Prostate gland (tissue), 2 donors: ENCODE measurements at regions not wholly inside any gene's neighbourhood (a gene's known extent, or its start where the extent isn't known, plus 50 kb on each side); places are given as distances from the start of the nearest gene placed in this dataset.
"Not testable (repeated sequence)": the region's sequence is repeated elsewhere in the genome, so short reads cannot be mapped to it uniquely, and the experiment has no call there.

ENCODE experiments used
- DNase-seq: peaks from one replicate; pipeline ENCODE4 v3.0.0-alpha.2; 2019; ENCODE audit warnings: low spot score
- H3K27ac ChIP-seq, 2 donors: fragments of 200-600 bp; sonication (generic); 2 replicates each; pipeline ENCODE4 v1.5.1; 2017 to 2019
- H3K27me3 ChIP-seq: fragments of 200-600 bp; sonication (generic); replicated peaks from 2 replicates; pipeline ENCODE4 v1.5.1; 2019; ENCODE audit not compliant: insufficient read depth
- H3K36me3 ChIP-seq, 2 donors: fragments of 200-600 bp; sonication (generic); 1 replicate in 1 of 2; 2 replicates in 1 of 2; pipeline versions ENCODE4 v1.5.1 to v1.8.1; 2017 to 2019
- H3K4me1 ChIP-seq: fragments of 200-600 bp; sonication (generic); replicated peaks from 2 replicates; pipeline ENCODE4 v1.5.1; 2019
- H3K4me3 ChIP-seq, 2 donors: fragments of 200-600 bp; sonication (generic); 2 replicates each; pipeline ENCODE4 v1.5.1; 2017 to 2019
- H3K9me3 ChIP-seq: fragments of 200-600 bp; sonication (generic); 2 replicates; pipeline ENCODE4 v1.5.1; 2017
- POLR2A ChIP-seq: fragments of 450-650 bp; IDR thresholded peaks from one replicate; pipeline ENCODE4 v1.6.1; 2016; ENCODE audit warnings: antibody characterized with exemption, mild to moderate bottlenecking
- POLR2AphosphoS5 ChIP-seq: sonication (generic); formaldehyde crosslinking; IDR thresholded peaks from one replicate; pipeline ENCODE4 v1.6.1; 2017; ENCODE audit warnings: antibody characterized with exemption
- whole genome bisulfite sequencing: methylation state at CpG from one replicate; pipeline ENCODE4 v1.1.5; 2018; 5-methylcytosine and 5-hydroxymethylcytosine counted together
- intact Hi-C: fragments of 100-400 bp; cut with DNase I; formaldehyde crosslinking; loops from one replicate; pipeline ENCODE4 v1.14.2; 2022
- TF ChIP-seq, protein P1 (sequence below), 4 experiments: fragments of 200-600 bp in 2 of 4; fragments of 450-650 bp in 2 of 4; sonication (generic) in 2 of 4; IDR thresholded peaks; 1 replicate in 3 of 4; 2 replicates in 1 of 4; pipeline ENCODE4 v1.5.1; 2016 to 2019; ENCODE audit warnings: antibody characterized with exemption in 4 of 4, mild to moderate bottlenecking in 2 of 4, moderate library complexity in 2 of 4

DNA sequence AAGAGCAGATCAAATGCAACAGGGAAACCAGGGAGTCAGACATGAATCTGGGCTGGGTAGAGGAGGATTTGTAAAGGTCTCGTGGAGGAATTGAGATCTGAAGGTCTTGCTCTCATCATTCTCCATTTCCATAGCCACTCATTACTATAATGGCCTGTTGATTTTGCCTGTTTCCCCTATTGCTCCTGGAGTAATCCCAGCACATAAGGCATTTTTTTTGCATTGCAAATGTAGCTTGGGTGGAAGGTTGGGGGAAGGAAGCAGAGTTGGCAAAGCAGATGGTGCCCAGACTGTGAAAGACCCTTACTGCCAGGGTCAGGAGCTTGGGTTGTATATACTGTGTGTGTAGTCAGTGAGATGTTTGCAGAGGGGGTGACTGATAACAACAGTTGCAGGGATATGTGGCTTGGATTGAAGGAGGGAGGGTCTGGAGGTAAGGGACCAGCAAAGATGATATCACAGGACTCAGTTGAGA, 116.0 kb downstream of the TTC6 start:
- no peaks in the 10 kb centered on the region for H3K36me3 ChIP-seq
- peaks cover 2% of the 10 kb centered on the region for H3K4me1 ChIP-seq
- DNase-seq: no peak
- H3K9me3 ChIP-seq: no peaks in the 10 kb centered on the region
- no peak overlapping the region for H3K4me3 ChIP-seq
- WGBS: 82% methylated on average over 1 of the region's 1 CpG
- intact Hi-C loops: no loop called here
- no peaks in the 10 kb centered on the region for H3K27me3 ChIP-seq
- no peak overlapping the region for H3K27ac ChIP-seq
- TF ChIP-seq POLR2AphosphoS5: no peak
- TF ChIP-seq POLR2A: no peak
- TF ChIP-seq, protein P1, sequence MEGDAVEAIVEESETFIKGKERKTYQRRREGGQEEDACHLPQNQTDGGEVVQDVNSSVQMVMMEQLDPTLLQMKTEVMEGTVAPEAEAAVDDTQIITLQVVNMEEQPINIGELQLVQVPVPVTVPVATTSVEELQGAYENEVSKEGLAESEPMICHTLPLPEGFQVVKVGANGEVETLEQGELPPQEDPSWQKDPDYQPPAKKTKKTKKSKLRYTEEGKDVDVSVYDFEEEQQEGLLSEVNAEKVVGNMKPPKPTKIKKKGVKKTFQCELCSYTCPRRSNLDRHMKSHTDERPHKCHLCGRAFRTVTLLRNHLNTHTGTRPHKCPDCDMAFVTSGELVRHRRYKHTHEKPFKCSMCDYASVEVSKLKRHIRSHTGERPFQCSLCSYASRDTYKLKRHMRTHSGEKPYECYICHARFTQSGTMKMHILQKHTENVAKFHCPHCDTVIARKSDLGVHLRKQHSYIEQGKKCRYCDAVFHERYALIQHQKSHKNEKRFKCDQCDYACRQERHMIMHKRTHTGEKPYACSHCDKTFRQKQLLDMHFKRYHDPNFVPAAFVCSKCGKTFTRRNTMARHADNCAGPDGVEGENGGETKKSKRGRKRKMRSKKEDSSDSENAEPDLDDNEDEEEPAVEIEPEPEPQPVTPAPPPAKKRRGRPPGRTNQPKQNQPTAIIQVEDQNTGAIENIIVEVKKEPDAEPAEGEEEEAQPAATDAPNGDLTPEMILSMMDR (IDR thresholded peaks at IDR 0.05): no peak

DNA sequence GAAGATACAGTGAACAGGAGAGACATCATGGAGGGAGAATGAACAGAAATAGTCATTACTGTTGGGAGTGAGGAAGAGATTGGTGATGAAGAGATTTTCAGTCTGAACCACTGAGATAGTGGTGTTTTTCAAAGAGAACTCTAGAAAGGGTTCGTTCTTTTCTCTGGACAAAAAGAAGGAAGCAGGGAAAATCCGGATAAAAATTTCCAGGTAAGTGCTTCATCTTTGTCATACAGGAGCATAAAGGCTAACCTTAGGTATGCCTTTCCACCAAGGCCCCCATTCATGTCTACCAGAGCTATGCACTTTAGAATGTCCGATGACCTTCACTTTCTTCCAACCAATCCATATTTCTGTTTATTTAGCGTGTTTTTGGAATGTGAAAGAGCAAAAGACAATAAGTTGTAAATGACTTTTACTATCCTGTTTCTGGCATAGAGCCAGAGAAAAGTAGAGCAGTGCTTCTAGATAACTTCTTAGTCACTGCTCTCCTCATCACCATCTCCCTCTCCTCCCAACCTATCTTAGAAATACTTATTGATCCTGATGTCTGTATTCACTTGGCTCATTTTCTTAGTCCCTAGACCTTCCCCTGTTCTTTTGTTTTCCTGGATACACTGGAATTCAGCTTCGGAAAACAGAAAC, 116.5 kb downstream of the TTC6 start:
- H3K9me3 ChIP-seq: no peaks in the 10 kb centered on the region
- no peak overlapping the region for H3K4me3 ChIP-seq
- intact Hi-C loops: no loop called here
- peaks cover 2% of the 10 kb centered on the region for H3K4me1 ChIP-seq
- no peaks in the 10 kb centered on the region for H3K36me3 ChIP-seq
- no peak for DNase-seq
- H3K27ac ChIP-seq: no peak overlapping the region
- 61% methylated on average over 5 of the region's 5 CpGs for WGBS
- no peaks in the 10 kb centered on the region for H3K27me3 ChIP-seq
- TF ChIP-seq, protein P1 (IDR thresholded peaks at IDR 0.05): no peak
- no peak for TF ChIP-seq POLR2A
- TF ChIP-seq POLR2AphosphoS5: no peak

DNA sequence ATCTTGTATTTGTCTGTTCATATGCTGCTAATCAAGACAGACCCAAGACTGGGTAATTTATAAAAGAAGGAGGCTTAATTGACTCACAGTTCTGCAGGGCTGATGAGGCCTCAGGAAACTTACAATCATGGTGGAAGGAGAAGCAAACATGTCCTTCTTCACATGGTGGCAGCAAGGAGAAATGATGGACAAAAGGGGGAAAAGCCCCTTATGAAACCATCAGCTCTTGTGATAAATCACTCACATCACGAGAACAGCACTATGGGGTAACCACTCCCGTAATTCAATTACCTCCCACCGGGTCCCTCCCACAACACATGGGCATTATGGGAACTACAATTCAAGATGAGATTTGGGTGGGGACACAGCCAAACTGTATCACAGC, 117.0 kb downstream of the TTC6 start:
- H3K9me3 ChIP-seq, H3K4me1 ChIP-seq, H3K4me3 ChIP-seq, H3K36me3 ChIP-seq, H3K27me3 ChIP-seq, intact Hi-C loops, DNase-seq, H3K27ac ChIP-seq: not testable (repeated sequence)
- 89% methylated on average over 3 of the region's 3 CpGs for WGBS

DNA sequence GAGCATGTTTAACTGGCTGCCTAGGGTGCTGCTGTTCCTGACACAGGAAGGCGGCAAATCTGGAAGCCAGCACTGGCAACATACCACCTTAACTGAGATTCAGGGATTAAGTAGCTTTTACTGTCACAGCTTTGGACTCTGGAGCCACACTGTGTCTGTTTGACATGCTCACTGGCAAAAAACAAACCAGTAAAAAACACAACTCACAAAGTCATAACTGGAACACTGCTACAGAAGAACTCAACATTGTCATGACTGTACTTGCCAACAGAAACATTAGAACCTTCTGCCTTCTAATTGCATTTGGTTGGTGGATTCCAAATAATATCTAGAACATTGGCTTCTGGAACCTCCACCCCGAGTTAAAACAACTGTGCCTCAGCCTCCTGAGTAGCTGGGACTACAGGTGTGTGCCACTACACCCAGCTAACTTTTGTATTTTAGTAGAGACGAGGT, 117.6 kb downstream of the TTC6 start:
- H3K27me3 ChIP-seq: no peaks in the 10 kb centered on the region
- no peaks in the 10 kb centered on the region for H3K36me3 ChIP-seq
- no peak for DNase-seq
- peaks cover 2% of the 10 kb centered on the region for H3K4me1 ChIP-seq
- H3K9me3 ChIP-seq: no peaks in the 10 kb centered on the region
- TF ChIP-seq POLR2A: no peak
- TF ChIP-seq, protein P1 (IDR thresholded peaks at IDR 0.05): no peak
- no peak for TF ChIP-seq POLR2AphosphoS5
- H3K27ac ChIP-seq: no peak overlapping the region
- intact Hi-C loops: no loop called here
- H3K4me3 ChIP-seq: no peak overlapping the region
- WGBS: 87% methylated on average over 3 of the region's 3 CpGs

DNA sequence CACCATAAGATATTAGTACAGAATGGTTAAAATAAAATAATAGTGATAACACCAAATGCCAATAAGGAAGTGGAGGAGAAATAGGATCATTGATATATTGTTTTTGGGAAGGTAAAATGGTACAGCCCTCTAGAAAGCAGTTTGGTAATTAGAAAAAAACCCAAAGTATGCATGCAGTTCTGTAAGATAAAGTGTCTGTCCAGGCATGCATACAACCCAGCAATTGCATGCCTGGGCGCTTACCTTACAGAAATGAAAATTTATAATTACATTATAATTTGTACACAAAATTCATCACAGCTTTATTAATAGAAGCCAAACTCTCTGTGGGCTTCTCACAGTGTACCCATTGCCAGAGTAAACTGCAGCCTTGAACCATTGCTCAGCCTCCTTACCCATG, 124.7 kb downstream of the TTC6 start:
- Histone ChIP-seq H3K36me3 (no peaks in the 10 kb centered on the region), H3K4me1 (no peaks in the 10 kb centered on the region), H3K27me3 (no peaks in the 10 kb centered on the region), H3K4me3 (no peak overlapping the region), H3K9me3 (no peaks in the 10 kb centered on the region), H3K27ac (no peak overlapping the region)
- WGBS: 92% methylated on average over 1 of the region's 1 CpG
- TF ChIP-seq, protein P1 (IDR thresholded peaks at IDR 0.05): no peak
- no peak for TF ChIP-seq POLR2A
- TF ChIP-seq POLR2AphosphoS5: no peak
- intact Hi-C loops: no loop called here
- no peak for DNase-seq
